ENCODE measurements at regions not wholly inside any gene's neighbourhood (a gene's known extent, or its start where the extent isn't known, plus 50 kb on each side); places are given as distances from the start of the nearest gene placed in this dataset.

DNA sequence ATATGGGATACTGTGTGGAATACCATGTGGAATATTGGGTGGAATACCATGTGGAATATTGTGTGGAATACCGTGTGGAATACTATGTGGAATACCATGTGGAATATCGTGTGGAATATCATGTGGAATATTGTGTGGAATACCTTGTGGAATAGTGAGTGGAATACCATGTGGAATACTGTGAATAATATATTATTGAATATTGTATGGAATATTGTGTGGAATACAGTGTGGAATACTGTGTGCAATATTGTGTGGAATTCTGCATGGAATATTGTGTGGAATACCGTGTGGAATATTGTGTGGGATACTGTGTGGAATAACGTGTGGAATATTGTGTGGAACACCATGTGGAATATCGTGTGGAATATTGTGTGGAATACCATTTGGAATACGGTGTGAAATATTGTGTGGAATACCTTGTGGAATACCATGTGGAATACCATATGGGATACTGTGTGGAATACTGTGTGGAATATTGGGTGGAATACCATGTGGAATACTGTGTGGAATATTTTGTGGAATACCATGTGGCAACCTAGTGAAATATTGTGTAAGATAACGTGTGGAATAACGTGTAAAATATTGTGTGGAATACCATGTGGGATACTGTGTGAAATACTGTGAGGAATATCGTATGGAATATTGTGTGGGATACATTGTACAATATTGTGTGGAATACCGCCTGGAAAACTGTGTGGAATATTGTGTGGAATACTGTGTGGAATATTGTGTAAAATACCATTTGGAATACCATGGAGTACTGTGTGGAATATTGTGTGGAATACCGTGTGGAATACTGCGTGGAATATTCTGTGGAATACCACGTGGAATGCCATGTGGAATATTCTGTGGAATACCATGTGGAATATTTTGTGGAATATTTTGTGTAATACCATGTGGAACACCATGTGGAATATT, 133.9 kb upstream of the CHST15 start:
- H3K9ac ChIP-seq (ENCODE audit: low read length) = no peak overlapping the region
- H3K79me2 ChIP-seq (ENCODE audit: low read length) = no peaks in the 10 kb centered on the region
- ChIA-PET CTCF (no interaction called here), POLR2A (ENCODE audit: unreplicated experiment) (no interaction called here)
- DNase-seq (no peak), ATAC-seq (no peak)
- H3K36me3 ChIP-seq (ENCODE audit: low read depth, low read length) = no peaks in the 10 kb centered on the region
- no peaks in the 10 kb centered on the region for H4K20me1 ChIP-seq (ENCODE audit: low read length)
- no peak overlapping the region for H3K4me2 ChIP-seq (ENCODE audit: low read length)
- no TSS peak for BruUV-seq (replicated peaks)
- no peak overlapping the region for H2AFZ ChIP-seq (ENCODE audit: low read length)
- no peaks in the 10 kb centered on the region for H3K27me3 ChIP-seq (ENCODE audit: low read length)
- no peak overlapping the region for H3K27ac ChIP-seq (ENCODE audit: low read length)
- intact Hi-C loops (cut with micrococcal nuclease) = no loop called here
- TF ChIP-seq, protein P1, sequence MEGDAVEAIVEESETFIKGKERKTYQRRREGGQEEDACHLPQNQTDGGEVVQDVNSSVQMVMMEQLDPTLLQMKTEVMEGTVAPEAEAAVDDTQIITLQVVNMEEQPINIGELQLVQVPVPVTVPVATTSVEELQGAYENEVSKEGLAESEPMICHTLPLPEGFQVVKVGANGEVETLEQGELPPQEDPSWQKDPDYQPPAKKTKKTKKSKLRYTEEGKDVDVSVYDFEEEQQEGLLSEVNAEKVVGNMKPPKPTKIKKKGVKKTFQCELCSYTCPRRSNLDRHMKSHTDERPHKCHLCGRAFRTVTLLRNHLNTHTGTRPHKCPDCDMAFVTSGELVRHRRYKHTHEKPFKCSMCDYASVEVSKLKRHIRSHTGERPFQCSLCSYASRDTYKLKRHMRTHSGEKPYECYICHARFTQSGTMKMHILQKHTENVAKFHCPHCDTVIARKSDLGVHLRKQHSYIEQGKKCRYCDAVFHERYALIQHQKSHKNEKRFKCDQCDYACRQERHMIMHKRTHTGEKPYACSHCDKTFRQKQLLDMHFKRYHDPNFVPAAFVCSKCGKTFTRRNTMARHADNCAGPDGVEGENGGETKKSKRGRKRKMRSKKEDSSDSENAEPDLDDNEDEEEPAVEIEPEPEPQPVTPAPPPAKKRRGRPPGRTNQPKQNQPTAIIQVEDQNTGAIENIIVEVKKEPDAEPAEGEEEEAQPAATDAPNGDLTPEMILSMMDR (conservative IDR thresholded peaks at IDR 0.05; ENCODE audit: low read depth, low read length) = no peak
- no peak for TF ChIP-seq EZH2phosphoT487 (IDR thresholded peaks at IDR 0.05; ENCODE audit: borderline replicate concordance, low read length)
- no peak for TF ChIP-seq EZH2 (IDR thresholded peaks at IDR 0.05; ENCODE audit: low read length, unreplicated experiment)
- H3F3A ChIP-seq (ENCODE audit: low read length, unreplicated experiment) = no peaks in the 10 kb centered on the region
- no peak overlapping the region for H3K4me3 ChIP-seq (ENCODE audit: low read length)
- H3K9me3 ChIP-seq (ENCODE audit: low read length) = no peaks in the 10 kb centered on the region
- no peaks in the 10 kb centered on the region for H3K9me2 ChIP-seq (replicated peaks; ENCODE audit: low read length)
- H3K4me1 ChIP-seq (ENCODE audit: insufficient read depth, low read length) = peaks cover 14% of the 10 kb centered on the region

DNA sequence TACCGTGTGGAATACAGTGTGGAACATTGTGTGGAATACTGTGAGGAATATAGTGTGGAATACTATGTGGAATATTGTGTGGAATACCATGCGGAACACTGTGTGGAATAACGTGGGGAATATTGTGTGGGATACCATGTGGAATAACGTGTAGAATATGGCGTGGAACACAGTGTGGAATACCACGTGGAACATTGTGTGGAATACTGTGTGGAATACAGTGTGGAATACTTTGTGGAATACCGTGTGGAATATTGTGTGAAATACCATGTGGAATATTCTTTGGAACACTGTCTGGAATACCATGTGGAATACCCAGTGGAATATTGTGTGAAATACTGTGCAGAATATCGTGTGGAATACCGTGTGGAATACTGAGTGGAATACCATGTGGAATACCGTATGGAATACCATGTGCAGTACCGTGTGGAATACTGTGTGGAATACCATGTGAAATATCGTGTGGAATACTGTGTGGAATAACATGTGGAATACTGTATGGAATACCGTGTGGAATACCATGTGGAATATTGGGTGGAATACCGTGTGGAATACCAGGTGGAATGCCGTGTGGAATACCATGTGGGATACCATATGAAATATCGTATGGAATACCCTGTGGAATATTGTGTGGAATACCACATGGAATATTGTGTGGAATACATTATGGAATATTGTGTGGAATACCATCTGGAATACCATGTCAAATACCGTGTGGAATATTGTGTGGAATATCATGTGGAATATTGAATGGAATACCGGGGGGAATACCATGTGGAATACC, 133.1 kb upstream of the CHST15 start:
- ChIA-PET POLR2A (ENCODE audit: unreplicated experiment) (no interaction called here), CTCF (no interaction called here)
- Histone ChIP-seq H3K36me3 (ENCODE audit: low read depth, low read length) (no peaks in the 10 kb centered on the region), H2AFZ (ENCODE audit: low read length) (no peak overlapping the region), H3K4me2 (ENCODE audit: low read length) (no peak overlapping the region), H3K9me3 (ENCODE audit: low read length) (no peaks in the 10 kb centered on the region), H3K4me1 (ENCODE audit: insufficient read depth, low read length) (peaks cover 20% of the 10 kb centered on the region), H3K79me2 (ENCODE audit: low read length) (no peaks in the 10 kb centered on the region), H3K27ac (ENCODE audit: low read length) (no peak overlapping the region), H3F3A (ENCODE audit: low read length, unreplicated experiment) (no peaks in the 10 kb centered on the region), H3K9me2 (replicated peaks; ENCODE audit: low read length) (no peaks in the 10 kb centered on the region), H4K20me1 (ENCODE audit: low read length) (no peaks in the 10 kb centered on the region), H3K9ac (ENCODE audit: low read length) (no peak overlapping the region), H3K4me3 (ENCODE audit: low read length) (no peak overlapping the region), H3K27me3 (ENCODE audit: low read length) (no peaks in the 10 kb centered on the region)
- DNase-seq = no peak
- no peak for ATAC-seq
- intact Hi-C loops (cut with micrococcal nuclease) = no loop called here
- TF ChIP-seq EZH2phosphoT487 (IDR thresholded peaks at IDR 0.05; ENCODE audit: borderline replicate concordance, low read length) (no peak), EZH2 (IDR thresholded peaks at IDR 0.05; ENCODE audit: low read length, unreplicated experiment) (no peak)
- TF ChIP-seq, protein P1 (conservative IDR thresholded peaks at IDR 0.05; ENCODE audit: low read depth, low read length) = no peak
- no TSS peak for BruUV-seq (replicated peaks)
